ENCODE measurements at regions not wholly inside any gene's neighbourhood (a gene's known extent, or its start where the extent isn't known, plus 50 kb on each side); places are given as distances from the start of the nearest gene placed in this dataset.

GRCh38 chr4:14596904-14597303 is 405.4 kb upstream of the CPEB2 start:
- no peaks in the 10 kb centered on the region for H3K4me1 ChIP-seq (ENCODE audit: control insufficient read depth, low read length)
- no peaks in the 10 kb centered on the region for H3K9me3 ChIP-seq (ENCODE audit: control insufficient read depth, insufficient read depth, low read length)
- no peaks in the 10 kb centered on the region for H4K20me1 ChIP-seq (ENCODE audit: control insufficient read depth, insufficient read depth, low read depth, low read length)
- H3K36me3 ChIP-seq (ENCODE audit: control insufficient read depth, low read length) = no peaks in the 10 kb centered on the region
- H3K4me2 ChIP-seq (ENCODE audit: low read length) = no peak overlapping the region
- no peak overlapping the region for H3K27ac ChIP-seq (ENCODE audit: low read depth, low read length)
- H3K9me2 ChIP-seq (replicated peaks; ENCODE audit: control insufficient read depth, low read length) = no peaks in the 10 kb centered on the region
- no peaks in the 10 kb centered on the region for H3K27me3 ChIP-seq (ENCODE audit: control insufficient read depth, low read length)
- TF ChIP-seq EZH2phosphoT487 (IDR thresholded peaks at IDR 0.05; ENCODE audit: borderline replicate concordance, low read length) = no peak
- TF ChIP-seq, protein P1, sequence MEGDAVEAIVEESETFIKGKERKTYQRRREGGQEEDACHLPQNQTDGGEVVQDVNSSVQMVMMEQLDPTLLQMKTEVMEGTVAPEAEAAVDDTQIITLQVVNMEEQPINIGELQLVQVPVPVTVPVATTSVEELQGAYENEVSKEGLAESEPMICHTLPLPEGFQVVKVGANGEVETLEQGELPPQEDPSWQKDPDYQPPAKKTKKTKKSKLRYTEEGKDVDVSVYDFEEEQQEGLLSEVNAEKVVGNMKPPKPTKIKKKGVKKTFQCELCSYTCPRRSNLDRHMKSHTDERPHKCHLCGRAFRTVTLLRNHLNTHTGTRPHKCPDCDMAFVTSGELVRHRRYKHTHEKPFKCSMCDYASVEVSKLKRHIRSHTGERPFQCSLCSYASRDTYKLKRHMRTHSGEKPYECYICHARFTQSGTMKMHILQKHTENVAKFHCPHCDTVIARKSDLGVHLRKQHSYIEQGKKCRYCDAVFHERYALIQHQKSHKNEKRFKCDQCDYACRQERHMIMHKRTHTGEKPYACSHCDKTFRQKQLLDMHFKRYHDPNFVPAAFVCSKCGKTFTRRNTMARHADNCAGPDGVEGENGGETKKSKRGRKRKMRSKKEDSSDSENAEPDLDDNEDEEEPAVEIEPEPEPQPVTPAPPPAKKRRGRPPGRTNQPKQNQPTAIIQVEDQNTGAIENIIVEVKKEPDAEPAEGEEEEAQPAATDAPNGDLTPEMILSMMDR (IDR thresholded peaks at IDR 0.05; ENCODE audit: low read depth, low read length, poor library complexity, severe bottlenecking) = no peak
- no peaks in the 10 kb centered on the region for H3K79me2 ChIP-seq (ENCODE audit: control insufficient read depth, low read length)
- no peaks in the 10 kb centered on the region for H3F3A ChIP-seq (ENCODE audit: control insufficient read depth, insufficient read depth)
- no peak overlapping the region for H3K4me3 ChIP-seq (ENCODE audit: low read length)

DNA sequence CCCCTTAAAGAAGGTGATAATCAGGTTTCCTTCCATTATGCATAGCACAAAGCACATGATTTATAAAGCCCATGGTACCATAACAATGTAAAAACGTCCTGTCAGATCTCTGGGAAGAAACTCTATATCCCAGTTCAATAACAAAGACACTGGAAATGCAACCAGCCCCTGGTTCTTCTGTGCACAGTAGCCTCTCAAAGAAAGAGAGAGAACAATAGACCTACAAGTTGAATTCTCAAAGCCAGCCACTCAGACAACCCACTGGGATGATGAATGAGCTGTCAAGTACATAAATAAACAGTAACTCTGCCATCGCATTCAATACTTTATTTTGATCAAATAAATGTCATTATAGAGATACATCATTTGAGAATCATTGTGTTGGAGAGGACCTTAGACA is 400.1 kb upstream of the CPEB2 start:
- H3K27ac ChIP-seq (ENCODE audit: low read depth, low read length) = no peak overlapping the region
- no peak overlapping the region for H3K4me2 ChIP-seq (ENCODE audit: low read length)
- H3K4me3 ChIP-seq (ENCODE audit: low read length) = no peak overlapping the region
- TF ChIP-seq, protein P1 (IDR thresholded peaks at IDR 0.05; ENCODE audit: low read depth, low read length, poor library complexity, severe bottlenecking) = no peak
- TF ChIP-seq EZH2phosphoT487 (IDR thresholded peaks at IDR 0.05; ENCODE audit: borderline replicate concordance, low read length) = no peak
- no peaks in the 10 kb centered on the region for H4K20me1 ChIP-seq (ENCODE audit: control insufficient read depth, insufficient read depth, low read depth, low read length)
- H3K9me2 ChIP-seq (replicated peaks; ENCODE audit: control insufficient read depth, low read length) = no peaks in the 10 kb centered on the region
- H3F3A ChIP-seq (ENCODE audit: control insufficient read depth, insufficient read depth) = no peaks in the 10 kb centered on the region
- no peaks in the 10 kb centered on the region for H3K27me3 ChIP-seq (ENCODE audit: control insufficient read depth, low read length)
- no peaks in the 10 kb centered on the region for H3K36me3 ChIP-seq (ENCODE audit: control insufficient read depth, low read length)
- no peaks in the 10 kb centered on the region for H3K9me3 ChIP-seq (ENCODE audit: control insufficient read depth, insufficient read depth, low read length)
- no peaks in the 10 kb centered on the region for H3K4me1 ChIP-seq (ENCODE audit: control insufficient read depth, low read length)
- H3K79me2 ChIP-seq (ENCODE audit: control insufficient read depth, low read length) = no peaks in the 10 kb centered on the region

DNA sequence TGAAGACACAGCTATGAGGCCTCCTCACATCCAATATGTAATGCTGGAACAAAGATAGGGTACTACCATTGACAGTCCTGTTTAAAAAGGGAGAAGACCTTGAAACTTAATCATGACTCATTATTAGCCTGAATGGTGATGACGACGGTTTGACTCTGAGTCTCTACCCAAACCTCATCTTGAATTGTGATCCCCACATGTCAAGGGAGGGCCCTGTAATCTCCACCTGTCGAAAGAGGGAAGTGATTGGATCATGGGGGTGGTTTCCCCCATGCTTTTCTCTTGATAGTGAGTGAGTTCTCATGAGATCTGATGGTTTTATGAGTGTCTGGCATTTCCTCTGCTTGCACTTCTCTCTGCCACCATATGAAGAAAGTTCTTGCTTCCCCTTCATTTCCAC is 395.3 kb upstream of the CPEB2 start:
- H3K27ac ChIP-seq (ENCODE audit: low read depth, low read length) = no peak overlapping the region
- H3K9me2 ChIP-seq (replicated peaks; ENCODE audit: control insufficient read depth, low read length) = no peaks in the 10 kb centered on the region
- H3K4me3 ChIP-seq (ENCODE audit: low read length) = no peak overlapping the region
- H3K79me2 ChIP-seq (ENCODE audit: control insufficient read depth, low read length) = no peaks in the 10 kb centered on the region
- no peaks in the 10 kb centered on the region for H4K20me1 ChIP-seq (ENCODE audit: control insufficient read depth, insufficient read depth, low read depth, low read length)
- H3F3A ChIP-seq (ENCODE audit: control insufficient read depth, insufficient read depth) = no peaks in the 10 kb centered on the region
- H3K4me1 ChIP-seq (ENCODE audit: control insufficient read depth, low read length) = no peaks in the 10 kb centered on the region
- H3K36me3 ChIP-seq (ENCODE audit: control insufficient read depth, low read length) = no peaks in the 10 kb centered on the region
- H3K4me2 ChIP-seq (ENCODE audit: low read length) = no peak overlapping the region
- no peaks in the 10 kb centered on the region for H3K9me3 ChIP-seq (ENCODE audit: control insufficient read depth, insufficient read depth, low read length)
- TF ChIP-seq, protein P1 (IDR thresholded peaks at IDR 0.05; ENCODE audit: low read depth, low read length, poor library complexity, severe bottlenecking) = no peak
- TF ChIP-seq EZH2phosphoT487 (IDR thresholded peaks at IDR 0.05; ENCODE audit: borderline replicate concordance, low read length) = no peak
- no peaks in the 10 kb centered on the region for H3K27me3 ChIP-seq (ENCODE audit: control insufficient read depth, low read length)

GRCh38 chr4:14607578-14607977 is 394.7 kb upstream of the CPEB2 start:
- no peaks in the 10 kb centered on the region for H3K27me3 ChIP-seq (ENCODE audit: control insufficient read depth, low read length)
- no peak overlapping the region for H3K27ac ChIP-seq (ENCODE audit: low read depth, low read length)
- no peaks in the 10 kb centered on the region for H3F3A ChIP-seq (ENCODE audit: control insufficient read depth, insufficient read depth)
- no peak overlapping the region for H3K4me2 ChIP-seq (ENCODE audit: low read length)
- no peaks in the 10 kb centered on the region for H3K36me3 ChIP-seq (ENCODE audit: control insufficient read depth, low read length)
- H3K9me3 ChIP-seq (ENCODE audit: control insufficient read depth, insufficient read depth, low read length) = no peaks in the 10 kb centered on the region
- H3K4me1 ChIP-seq (ENCODE audit: control insufficient read depth, low read length) = no peaks in the 10 kb centered on the region
- H3K9me2 ChIP-seq (replicated peaks; ENCODE audit: control insufficient read depth, low read length) = no peaks in the 10 kb centered on the region
- no peak for TF ChIP-seq EZH2phosphoT487 (IDR thresholded peaks at IDR 0.05; ENCODE audit: borderline replicate concordance, low read length)
- TF ChIP-seq, protein P1 (IDR thresholded peaks at IDR 0.05; ENCODE audit: low read depth, low read length, poor library complexity, severe bottlenecking) = no peak
- no peak overlapping the region for H3K4me3 ChIP-seq (ENCODE audit: low read length)
- no peaks in the 10 kb centered on the region for H3K79me2 ChIP-seq (ENCODE audit: control insufficient read depth, low read length)
- no peaks in the 10 kb centered on the region for H4K20me1 ChIP-seq (ENCODE audit: control insufficient read depth, insufficient read depth, low read depth, low read length)

Data from DOHH2 (cell line).